SKM-1 treated with dmso at 0.1 percent for 144 hours (cell line): ENCODE measurements at regions not wholly inside any gene's neighbourhood (a gene's known extent, or its start where the extent isn't known, plus 50 kb on each side); places are given as distances from the start of the nearest gene placed in this dataset.
"Not testable (repeated sequence)": the region's sequence is repeated elsewhere in the genome, so short reads cannot be mapped to it uniquely, and the experiment has no call there.

Source experiments
- DNase-seq: peaks from one replicate; lab custom pipeline; 2025; ENCODE audit not compliant: unreplicated experiment; lab: John Stamatoyannopoulos, UW

DNA sequence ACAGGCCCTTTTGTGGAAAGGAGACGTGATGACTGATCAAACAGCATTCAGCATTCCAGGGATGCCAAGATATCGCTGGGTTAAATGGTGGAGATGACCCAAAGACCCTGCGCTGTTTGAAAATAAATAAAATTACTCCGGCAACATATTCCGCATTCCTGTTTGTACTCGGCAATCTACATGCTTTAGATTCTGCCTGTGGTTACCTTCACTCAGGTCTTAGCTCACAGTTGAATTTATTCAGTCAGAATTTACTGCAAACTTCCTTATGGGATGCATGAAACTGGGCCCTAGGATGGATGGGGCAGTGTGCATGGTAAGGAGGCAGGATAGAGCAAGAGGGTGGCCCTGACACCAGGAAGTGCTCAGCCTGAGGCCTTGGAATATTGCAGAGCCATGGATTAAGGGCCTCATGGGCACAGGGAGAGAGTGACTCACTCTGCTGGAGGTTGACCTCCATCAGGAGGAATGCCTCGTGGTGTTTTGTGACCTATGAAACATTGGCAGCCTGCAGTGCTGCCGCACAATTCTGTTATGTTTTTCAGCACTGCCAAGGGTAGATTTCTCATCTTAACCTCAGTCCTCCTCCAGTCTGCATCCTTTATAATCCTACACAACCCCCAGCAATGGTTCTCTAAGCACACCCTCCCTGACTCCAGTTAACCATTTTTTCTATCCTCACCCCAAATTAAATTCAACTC lies 321.4 kb downstream of the IRS1 start:
- DNase-seq: no peak

DNA sequence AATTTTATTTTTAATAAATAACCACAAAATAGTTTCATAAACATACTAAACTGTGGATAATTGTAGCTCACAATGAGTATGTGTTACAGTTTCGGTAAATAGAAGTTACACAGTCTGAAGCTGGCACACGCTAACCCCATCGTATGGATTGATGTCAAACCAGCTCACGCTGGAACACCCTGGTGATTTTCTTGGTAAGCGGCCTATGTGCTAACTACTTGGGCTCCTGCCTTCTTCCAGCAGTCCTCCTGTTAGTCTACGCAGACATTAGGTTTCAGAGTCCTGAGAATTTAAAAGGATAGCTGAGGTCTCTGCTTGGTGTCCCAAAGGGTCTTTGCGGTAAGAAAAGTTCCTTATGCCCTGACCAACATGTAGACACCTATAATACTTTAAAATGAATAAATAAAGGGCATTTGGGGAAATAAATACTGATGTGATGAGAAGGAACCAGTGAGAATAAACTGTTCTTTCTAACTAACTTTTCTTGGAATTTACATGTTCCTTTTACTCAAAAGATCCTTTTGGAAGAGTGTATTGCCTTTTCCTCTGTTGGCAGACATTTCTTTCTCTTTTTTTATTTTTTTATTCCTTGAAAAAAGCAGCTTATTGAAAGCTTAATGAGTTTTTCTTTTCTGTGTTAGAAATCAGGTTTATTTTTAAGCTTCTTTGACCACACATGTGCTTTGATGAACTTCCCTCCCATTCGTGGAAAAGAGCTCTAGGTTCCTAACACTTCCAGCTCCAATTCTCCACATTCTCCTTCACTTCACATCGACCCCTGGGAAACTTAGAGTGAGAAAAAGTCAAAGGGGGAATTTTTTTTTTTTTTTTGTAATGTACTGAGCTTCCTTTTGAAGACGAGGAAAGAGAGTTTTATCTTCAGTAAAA lies 322.2 kb downstream of the IRS1 start:
- no peak for DNase-seq

DNA sequence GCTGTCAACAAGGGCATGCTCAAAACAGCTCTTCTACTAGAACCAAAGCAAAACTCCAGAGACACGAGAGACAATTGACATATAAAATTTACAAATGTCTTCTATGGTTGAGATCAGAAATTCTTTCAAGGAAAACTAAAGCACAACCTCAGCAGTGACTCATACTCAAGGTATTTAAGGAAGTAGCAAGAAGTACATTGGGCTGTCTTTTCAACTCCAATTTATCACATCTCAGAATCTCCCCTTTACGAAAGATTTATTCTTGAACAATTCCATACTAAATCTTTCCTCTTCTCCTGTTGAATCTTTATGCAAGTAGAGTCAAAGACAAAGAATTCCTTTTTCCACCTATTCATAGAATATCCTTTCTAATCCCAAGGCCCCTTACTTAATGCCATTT lies 324.0 kb downstream of the IRS1 start:
- DNase-seq: no peak

DNA sequence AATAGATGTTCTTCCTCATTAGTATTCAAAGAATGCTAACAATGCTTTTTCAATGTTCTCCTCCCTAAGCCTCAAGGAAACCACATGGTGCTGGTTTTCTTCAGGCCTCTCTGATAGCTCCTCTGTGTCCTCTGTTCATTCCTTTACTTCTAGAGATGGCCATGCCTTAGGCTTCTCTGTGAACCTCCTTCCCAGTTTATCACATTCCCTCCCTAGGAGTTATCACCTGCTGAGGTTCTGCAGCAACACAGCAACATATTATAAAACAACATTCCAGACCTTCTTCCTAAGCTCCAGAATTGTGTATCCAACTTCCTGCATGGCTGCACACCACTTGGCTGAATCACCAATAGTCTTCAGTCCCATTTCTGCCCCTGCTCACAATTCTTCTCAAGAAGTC lies 325.5 kb downstream of the IRS1 start:
- no peak for DNase-seq

DNA sequence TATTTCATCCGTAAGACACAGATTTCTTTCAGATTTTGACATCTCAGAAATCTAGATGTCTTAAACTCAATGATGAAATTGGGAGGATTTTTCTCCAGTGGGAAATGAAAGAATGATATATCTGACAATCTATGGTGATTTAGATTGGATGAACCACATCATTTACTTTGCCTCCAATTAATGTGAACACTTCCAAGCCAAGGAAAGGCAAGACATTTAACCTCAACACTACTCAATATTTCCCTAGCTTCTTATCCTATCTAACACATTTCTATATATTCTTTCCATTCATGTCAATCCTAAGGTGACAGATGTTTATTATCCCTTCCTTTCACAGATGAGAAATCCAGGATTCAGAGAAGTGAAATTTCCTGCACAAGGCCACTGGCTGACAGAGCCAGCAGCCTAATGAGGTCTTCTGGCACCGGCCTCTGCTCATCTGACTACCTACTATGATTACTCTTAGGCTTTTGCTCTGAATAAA lies 327.6 kb downstream of the IRS1 start:
- DNase-seq: no peak

DNA sequence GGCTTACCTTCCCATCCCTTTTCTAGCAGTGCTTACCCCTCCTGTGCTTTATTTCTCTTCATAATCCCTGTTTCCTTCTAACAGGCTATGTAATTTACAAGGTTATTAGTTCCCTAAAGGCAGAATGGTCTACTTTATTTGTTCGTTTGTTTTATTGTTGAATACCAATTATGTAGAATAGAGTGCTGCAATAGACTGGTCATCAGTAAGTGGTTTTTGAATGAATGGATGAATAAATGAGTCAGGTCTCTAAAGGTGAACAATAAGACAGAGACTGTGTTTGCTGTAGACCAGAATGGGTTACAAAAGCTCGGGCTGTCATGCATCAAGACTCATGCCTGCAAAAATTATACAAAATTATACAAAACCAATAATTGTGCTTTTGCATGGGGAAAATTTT lies 332.0 kb downstream of the IRS1 start:
- DNase-seq: no peak

DNA sequence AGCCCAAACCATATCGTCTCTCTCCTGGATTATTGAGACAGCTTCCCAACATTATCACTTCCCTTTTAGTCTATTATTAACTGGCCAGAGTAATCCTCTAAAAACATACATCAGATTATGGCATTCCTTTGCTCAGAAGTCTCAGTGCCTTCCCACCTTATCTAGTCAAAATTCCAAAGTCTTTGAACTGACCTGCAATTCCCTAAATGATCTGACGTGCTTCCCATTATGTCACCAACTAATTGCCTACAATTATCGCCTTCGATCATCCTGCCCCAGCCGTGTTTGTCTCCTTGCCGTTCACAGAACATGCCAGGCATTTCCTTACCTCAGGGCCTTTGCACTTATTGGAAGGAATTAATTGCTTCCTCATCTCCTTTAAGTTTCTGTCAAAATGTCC lies 332.4 kb downstream of the IRS1 start:
- DNase-seq: no peak

DNA sequence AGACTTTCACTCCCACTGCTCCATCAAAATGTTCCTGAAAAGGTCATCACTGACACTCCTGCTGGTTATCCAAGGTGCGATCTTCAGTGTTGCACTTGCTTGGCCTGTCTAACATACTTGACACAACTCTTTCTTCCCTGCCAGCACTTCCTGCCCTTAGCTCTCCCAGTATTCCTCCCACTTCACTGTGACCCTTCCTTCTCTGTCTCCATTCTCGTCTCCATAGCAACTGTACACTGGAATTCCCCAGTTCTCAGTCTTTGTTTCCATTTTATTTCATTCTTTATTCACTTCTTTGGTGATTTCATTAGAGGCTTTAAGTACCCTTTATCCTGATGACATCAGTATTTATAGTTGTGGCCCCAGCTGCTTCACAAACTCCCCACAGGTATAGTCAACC lies 333.0 kb downstream of the IRS1 start:
- DNase-seq: no peak

DNA sequence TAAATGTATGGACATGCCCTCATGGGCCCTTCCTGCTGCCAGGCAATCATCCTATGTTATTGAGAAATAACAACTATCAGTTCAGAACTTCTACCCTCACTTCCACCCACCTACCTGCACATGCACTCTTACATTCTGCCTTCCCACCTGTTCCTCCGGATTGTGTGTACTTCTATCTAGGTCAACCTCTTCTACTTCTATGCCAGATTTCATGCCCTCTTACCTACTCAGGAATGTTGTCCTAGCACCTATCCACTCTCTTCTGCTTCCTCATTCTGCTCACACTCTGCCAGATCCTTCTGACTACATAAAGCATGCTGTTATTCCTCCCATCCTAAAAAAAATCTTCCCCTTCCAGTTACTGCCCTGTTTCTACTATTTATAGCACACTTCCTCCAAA lies 333.5 kb downstream of the IRS1 start:
- no peak for DNase-seq

DNA sequence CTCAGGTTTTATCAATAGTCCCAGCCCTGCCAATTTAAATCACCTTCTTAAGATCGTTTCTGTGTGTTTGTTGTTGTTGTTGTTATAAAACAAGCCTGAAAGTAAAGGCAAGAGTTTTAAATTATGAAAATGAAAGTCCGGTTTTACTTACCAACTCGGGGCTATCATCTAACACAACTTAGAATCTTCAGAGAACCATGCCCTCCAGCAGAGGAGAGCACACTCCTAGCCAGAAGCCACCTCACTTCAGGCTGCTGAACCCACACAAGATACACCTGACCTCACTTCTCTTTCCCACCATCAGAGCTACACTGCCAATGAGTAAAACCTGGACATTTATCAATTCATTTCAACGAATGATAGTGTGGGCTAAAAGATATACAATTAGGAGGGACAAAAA lies 335.2 kb downstream of the IRS1 start:
- DNase-seq: no peak

DNA sequence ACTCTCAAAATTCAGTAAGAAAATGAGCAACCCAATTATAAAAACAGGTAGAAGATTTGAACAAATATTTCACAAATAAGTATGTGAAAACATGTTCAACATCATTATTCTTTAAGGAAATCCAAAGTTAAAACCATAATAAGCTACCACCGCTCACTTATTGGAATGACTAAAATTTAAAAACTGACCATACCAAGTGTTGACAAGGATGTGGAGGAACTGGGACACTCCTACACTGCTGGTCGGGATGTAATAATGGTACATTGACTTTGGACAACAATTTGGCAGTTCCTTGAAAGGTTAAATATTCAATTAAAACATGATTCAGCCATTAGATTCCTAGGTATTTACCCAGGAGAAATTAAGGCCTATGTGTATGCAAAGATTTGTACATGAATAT lies 336.5 kb downstream of the IRS1 start:
- no peak for DNase-seq

DNA sequence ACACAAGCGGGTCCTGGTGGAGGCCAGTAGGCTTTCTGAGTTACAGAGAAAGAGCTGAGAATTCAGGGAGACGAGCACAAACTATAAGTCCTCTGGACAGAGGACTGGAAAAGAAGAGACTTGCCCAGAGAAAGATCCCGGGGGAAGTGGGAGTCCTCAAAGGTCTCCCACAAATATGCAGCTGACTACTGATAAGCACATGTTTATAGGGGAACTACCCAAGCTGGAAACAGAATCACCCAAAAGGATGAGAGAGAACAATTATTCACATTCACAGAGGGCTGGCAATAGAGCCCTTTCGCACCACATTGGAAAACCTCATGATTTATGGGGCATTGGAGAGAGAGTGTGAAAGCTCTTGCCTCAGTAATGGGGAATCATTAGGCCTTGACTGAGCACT lies 337.6 kb downstream of the IRS1 start:
- no peak for DNase-seq

DNA sequence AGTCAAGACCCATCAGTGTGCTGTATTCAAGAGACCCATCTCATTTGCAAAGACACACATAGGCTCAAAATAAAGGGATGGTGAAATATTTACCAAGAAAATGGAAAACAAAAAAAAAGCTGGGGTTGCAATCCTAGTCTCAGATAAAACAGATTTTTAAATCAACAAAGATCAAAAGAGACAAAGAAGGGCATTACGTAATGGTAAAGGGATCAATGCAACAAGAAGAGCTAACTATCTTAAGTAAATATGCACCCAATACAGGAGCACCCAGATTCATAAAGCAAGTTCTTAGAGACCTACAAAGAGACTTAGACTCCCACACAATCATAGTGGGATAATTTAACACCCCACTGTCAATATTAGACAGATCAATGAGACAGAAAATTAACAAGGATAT lies 343.5 kb downstream of the IRS1 start:
- DNase-seq: not testable (repeated sequence)

DNA sequence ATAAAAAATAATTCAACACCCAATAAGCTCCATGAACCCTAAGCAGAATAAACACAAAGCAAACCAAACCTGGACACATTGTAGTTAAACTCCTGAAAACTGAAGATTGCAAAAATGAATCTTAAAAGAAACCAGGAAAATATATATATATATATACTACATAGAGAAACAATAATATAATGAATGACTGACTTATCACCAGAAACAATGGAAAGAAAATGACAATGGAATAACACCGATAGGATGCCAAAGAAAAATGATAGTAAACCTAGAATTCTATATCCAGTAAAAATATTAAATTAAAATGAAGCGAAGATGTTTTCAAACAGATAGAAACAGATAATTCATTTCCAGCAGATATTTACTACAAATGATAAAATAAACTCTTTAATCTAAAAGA lies 346.9 kb downstream of the IRS1 start:
- DNase-seq: no peak

DNA sequence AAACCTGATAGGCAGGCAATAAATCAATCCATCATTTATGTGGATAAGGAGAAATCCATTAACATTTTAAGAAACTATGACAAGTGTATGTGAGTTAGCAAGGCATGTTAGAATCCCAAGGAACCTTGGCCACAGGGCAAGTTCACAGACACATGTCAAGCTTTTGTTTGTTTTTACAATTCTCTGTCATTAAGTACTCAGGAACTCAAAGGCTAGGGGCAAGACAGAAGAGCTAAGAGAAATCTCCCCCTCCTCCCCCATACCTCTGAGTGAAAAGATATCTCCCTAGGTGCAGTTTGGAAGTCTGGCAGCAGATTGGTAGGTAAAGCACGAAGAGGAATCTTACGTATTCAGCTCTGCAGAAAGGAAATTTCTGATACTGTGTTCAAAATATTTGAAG lies 348.1 kb downstream of the IRS1 start:
- DNase-seq: no peak

DNA sequence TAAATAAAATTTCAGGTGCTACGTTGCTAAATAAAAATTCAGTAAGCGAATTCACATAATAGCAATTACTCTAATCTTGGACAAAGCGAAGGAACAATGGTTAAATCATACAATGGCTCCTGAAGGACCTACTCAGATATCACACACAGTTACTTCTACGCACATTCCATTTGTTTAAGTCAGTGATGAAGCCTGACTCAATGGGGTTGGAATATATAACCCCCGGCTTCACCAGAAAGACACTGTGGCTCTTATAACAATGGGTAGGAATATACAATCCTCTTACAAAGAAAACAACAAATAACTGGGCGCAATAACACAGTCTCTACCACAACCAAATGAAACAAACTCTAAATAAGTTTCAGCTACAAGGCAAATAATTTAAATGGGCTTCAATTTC lies 349.5 kb downstream of the IRS1 start:
- DNase-seq: no peak

DNA sequence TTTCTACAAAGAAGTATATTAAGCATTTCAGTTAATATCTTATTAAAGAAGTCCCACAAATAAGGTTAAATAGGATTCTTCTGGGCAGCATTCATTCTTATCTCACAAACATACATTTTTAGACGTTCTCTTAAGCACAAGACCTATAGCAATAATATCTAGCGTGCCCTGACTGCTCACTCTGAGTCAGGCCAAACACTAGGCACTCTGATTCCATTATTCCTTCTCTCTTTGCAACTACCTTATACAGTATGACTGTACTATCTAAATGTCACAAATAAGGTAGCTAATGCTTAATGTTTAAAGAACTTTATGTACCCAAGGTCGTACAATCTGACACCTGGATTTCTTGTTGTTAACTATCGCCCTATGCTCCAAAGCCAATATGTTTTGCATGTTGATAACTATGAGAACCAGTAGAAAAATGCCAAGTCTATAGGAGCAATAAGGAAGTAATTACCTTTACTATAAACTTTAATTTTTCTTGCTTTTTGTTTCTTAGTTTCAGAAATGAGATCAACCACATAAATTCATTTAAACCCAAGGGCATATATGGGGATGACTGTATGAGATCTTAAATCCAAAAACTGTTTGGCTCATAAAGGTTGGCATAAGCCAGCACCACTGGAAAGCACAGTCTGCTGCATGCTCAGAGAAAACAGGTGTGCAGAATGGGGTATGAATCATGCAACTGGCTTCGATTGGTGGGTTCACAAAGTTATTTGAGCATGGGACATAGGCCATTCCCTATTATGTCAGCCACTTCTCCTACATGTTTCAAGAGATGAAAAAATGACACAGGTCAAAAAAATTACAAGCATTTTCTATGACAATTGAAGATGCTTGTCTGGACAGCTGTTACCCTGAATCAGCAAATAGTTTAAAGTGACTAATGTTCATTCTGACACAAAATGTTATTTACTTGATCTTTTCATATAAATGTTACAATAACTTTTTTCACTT lies 352.0 kb downstream of the IRS1 start:
- no peak for DNase-seq

DNA sequence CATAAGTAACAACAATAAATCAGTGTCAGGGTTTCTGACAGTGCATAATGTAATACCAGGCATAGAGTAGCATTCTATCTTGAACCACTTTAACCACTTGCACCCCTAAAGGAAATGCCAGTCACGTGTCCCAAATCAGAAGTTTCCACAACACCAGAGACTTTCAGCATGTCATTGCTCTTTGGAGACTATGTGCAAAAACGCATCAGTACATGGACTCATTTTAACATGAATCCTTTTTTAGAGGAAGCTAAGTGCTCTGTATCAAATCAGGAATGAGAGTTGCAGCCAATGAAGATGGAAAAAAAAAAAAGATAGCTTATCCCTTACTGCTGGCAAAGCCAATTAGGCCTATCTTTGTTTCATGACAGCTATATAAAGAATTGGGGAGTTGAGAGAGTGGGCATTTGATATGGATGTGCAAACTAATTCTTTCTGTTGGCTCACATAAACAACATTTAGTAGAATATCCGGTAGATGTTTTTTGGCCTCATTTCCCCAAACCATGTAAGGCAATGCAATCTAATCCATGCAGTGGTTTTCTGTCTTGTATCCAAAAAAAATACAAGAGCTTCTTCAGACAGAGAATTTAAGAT lies 353.1 kb downstream of the IRS1 start:
- DNase-seq: no peak

DNA sequence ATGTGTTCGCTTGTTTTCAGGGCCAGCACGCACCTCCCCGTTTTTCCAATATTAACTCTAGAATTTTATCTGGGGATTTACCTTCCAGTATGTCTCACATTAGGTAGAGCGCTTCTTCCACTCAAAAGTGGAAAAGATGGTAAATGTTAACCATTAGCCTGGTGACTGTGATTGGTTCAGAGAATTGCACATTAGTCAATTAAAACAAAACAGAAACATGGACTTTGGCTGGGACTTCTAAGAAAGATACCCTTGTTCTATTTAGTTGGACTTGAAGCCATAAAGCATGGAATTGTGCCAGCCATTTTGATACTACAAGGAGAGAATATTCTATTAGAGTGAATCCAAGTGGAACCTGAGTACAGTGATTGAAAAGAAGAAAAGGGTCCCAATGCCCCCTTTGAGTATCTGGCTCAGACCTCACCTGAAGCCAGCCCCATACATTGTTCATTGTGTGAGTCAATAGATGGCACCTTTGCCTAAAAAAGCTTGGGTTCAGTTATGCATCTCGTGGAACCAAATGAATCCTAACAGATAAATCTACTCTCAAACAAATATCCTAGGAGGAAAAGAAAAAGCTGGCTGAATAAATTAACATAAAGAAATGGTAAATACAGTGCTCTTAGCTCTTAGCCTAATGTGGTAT lies 354.3 kb downstream of the IRS1 start:
- no peak for DNase-seq

DNA sequence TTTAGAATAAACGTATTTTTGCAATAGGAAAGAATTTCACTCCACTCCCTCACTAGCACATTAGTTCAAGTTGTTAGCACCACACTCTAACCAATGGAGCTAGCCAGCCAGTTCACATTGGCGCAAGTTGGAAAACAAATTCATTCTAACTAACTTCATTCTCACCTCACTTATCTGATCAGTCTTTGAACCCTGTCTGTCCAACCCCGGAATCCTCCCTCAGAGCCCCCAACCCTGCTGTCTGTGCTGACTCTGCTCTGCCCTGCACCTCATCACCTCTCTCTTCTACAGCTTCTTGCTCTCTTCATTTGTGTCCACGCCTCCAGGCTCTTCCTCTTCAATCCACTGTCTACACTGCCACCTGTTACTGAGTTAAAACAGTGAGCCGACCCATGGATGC lies 356.5 kb downstream of the IRS1 start:
- no peak for DNase-seq
